ENCODE measurements at regions not wholly inside any gene's neighbourhood (a gene's known extent, or its start where the extent isn't known, plus 50 kb on each side); places are given as distances from the start of the nearest gene placed in this dataset.
"Not testable (repeated sequence)": the region's sequence is repeated elsewhere in the genome, so short reads cannot be mapped to it uniquely, and the experiment has no call there.

DNA sequence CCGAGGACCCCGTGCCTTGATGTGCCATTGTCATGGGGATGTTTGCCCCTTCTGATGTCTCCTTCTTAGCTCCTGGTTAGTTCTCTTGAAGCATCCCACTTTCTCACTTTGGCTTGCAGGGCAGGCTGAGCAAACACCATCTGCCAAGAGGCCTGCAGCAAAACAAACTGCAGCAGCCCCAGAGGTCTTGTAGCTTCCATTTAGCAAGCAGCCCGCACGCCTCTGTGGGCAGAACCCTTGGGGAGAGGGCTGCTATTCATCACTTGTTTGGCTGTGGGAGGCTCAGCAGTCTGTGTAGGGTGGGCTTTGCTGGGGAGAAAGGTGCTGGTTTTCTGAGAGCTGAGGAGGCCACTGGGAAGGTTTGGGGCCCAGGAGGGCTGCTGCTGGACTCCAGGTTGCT lies 56.7 kb downstream of the KCNC4 start:
- peaks cover 5% of the 10 kb centered on the region; the same call in 1 of the 2 replicates for H3K4me1 Mint-ChIP-seq (ENCODE audit: low read depth)
- H3K27ac Mint-ChIP-seq, result no peak overlapping the region
- DNase-seq, result no peak
- peaks cover under 1% of the 10 kb centered on the region; the same call in 1 of the 2 replicates for H3K9me3 Mint-ChIP-seq
- peaks cover 38% of the 10 kb centered on the region for H3K27me3 Mint-ChIP-seq (ENCODE audit: insufficient read depth)
- no peak for TF ChIP-seq CTCF (IDR thresholded peaks at IDR 0.05)
- H3K36me3 Mint-ChIP-seq (ENCODE audit: low read depth), result no peaks in the 10 kb centered on the region
- H3K4me3 Mint-ChIP-seq, result no peak overlapping the region

- TF ChIP-seq CTCF (IDR thresholded peaks at IDR 0.05), result no peak
- Mint-ChIP-seq H3K36me3 (ENCODE audit: low read depth) (no peaks in the 10 kb centered on the region), H3K27ac (no peak overlapping the region), H3K9me3 (peaks cover 4% of the 10 kb centered on the region; the same call in 1 of the 2 replicates), H3K4me1 (ENCODE audit: low read depth) (peaks cover 5% of the 10 kb centered on the region; the same call in 1 of the 2 replicates), H3K27me3 (ENCODE audit: insufficient read depth) (peaks cover 38% of the 10 kb centered on the region), H3K4me3 (no peak overlapping the region)
- no peak for DNase-seq
Measured at GRCh38 chr1:110267260-110267659, 57.1 kb downstream of the KCNC4 start.

- H3K9me3 Mint-ChIP-seq, result peaks cover 4% of the 10 kb centered on the region; the same call in 1 of the 2 replicates
- no peak overlapping the region for H3K4me3 Mint-ChIP-seq
- no peaks in the 10 kb centered on the region for H3K36me3 Mint-ChIP-seq (ENCODE audit: low read depth)
- DNase-seq, result no peak
- no peak overlapping the region for H3K27ac Mint-ChIP-seq
- TF ChIP-seq CTCF (IDR thresholded peaks at IDR 0.05), result no peak
- H3K27me3 Mint-ChIP-seq (ENCODE audit: insufficient read depth), result peaks cover 40% of the 10 kb centered on the region
- peaks cover 5% of the 10 kb centered on the region; the same call in 1 of the 2 replicates for H3K4me1 Mint-ChIP-seq (ENCODE audit: low read depth)
Measured at GRCh38 chr1:110272045-110272444, 61.9 kb downstream of the KCNC4 start.

DNA sequence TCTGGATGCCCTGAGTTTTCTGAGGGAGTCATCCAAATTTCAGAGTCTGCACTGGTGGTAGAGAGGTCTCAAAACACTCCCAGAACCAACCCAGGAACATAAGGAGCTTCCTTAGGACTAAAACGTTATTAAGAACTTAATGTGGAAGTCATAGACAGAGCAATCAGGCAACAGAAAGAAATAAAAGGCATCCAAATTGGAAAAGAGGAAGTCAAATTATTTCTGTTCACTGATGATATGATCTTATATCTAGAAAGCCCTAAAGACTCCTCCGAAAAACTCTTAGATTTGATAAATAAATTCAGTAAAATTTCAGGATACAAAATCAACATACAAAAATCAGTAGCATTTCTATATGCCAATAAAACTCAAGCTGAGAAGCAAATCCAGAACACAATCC lies 63.7 kb downstream of the KCNC4 start:
- H3K4me3 Mint-ChIP-seq; DNase-seq; H3K36me3 Mint-ChIP-seq (ENCODE audit: low read depth); H3K27ac Mint-ChIP-seq; H3K4me1 Mint-ChIP-seq (ENCODE audit: low read depth); H3K9me3 Mint-ChIP-seq: not testable (repeated sequence)
- H3K27me3 Mint-ChIP-seq (ENCODE audit: insufficient read depth), result peaks cover 37% of the 10 kb centered on the region

DNA sequence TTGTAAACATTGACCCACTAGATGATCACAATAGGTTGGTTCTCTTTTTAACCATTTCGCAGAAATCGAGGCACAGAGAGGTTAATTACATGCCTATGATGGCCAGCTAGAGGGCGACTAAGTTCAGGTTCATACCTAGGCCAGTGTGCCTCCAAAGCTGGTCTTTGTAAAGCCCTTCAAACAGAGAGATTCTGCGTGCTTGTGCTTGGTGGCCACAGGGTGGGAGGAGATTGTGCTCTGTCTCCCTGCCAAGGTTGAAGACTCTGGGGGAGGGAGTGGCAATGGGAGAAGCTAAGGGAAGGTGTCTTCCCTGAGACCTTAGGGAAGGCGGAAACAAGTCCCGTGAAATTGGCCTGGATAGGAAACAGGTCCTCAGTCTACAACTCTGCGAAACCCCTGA lies 59.1 kb upstream of the RBM15 start:
- peaks cover 26% of the 10 kb centered on the region for H3K27me3 Mint-ChIP-seq (ENCODE audit: insufficient read depth)
- no peaks in the 10 kb centered on the region for H3K36me3 Mint-ChIP-seq (ENCODE audit: low read depth)
- no peak overlapping the region for H3K27ac Mint-ChIP-seq
- no peaks in the 10 kb centered on the region for H3K9me3 Mint-ChIP-seq
- H3K4me1 Mint-ChIP-seq (ENCODE audit: low read depth), result peaks cover 36% of the 10 kb centered on the region
- DNase-seq, result no peak
- H3K4me3 Mint-ChIP-seq, result no peak overlapping the region
- TF ChIP-seq CTCF (IDR thresholded peaks at IDR 0.05), result no peak

DNA sequence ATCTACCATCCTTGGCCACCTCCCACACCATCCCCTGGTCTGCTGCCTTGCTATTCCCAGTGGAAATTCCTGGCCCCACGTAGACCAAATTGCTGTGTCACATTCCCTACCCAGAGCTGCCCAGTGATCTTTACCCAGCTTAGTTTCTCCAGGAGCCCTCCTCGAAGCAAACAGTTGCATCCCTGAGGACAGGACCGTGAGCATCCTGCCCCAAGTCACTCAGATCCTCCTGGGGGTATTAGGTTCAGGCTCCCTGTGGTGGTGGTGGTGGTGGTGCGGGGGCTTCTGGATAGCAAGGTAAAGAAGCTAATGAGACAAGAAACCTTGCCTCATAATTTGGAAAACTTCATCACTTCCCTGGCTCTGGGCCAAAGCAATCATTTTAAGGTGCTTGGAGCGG lies 58.4 kb upstream of the RBM15 start:
- H3K4me1 Mint-ChIP-seq (ENCODE audit: low read depth), result peaks cover 41% of the 10 kb centered on the region
- H3K27ac Mint-ChIP-seq, result no peak overlapping the region
- no peaks in the 10 kb centered on the region for H3K9me3 Mint-ChIP-seq
- no peak overlapping the region for H3K4me3 Mint-ChIP-seq
- DNase-seq, result no peak
- no peaks in the 10 kb centered on the region for H3K36me3 Mint-ChIP-seq (ENCODE audit: low read depth)
- no peak for TF ChIP-seq CTCF (IDR thresholded peaks at IDR 0.05)
- H3K27me3 Mint-ChIP-seq (ENCODE audit: insufficient read depth), result peaks cover 26% of the 10 kb centered on the region

Measured in HFFc6 (cell line).